RPMI8226 (cell line): ENCODE measurements at regions not wholly inside any gene's neighbourhood (a gene's known extent, or its start where the extent isn't known, plus 50 kb on each side); places are given as distances from the start of the nearest gene placed in this dataset.
"Not testable (repeated sequence)": the region's sequence is repeated elsewhere in the genome, so short reads cannot be mapped to it uniquely, and the experiment has no call there.

Source experiments
- DNase-seq: peaks from one replicate; pipeline ENCODE4 v3.0.0-alpha.2; 2015

GRCh38 chr3:177642804-177643125 lies 445.5 kb upstream of the TBL1XR1 start:
- no peak for DNase-seq

DNA sequence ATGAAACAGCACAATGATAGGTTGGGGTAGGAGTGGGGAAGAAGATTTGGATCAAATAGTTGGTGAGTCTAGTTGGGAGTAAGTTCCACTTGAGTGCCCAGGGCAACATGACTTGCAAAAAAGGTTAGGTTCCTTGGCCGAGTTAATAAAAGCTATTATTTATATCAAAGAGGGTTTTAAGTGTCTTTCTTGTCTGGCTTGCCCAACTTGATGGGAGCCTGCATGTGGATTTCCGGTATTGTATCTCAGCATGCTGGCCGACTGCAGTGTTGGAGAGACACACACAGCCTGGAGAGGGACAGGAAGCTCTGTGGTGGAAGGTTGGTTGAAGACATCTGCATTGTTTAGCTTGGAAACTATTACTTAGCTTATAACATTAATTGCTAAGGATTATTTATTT lies 449.5 kb upstream of the TBL1XR1 start:
- DNase-seq = no peak

DNA sequence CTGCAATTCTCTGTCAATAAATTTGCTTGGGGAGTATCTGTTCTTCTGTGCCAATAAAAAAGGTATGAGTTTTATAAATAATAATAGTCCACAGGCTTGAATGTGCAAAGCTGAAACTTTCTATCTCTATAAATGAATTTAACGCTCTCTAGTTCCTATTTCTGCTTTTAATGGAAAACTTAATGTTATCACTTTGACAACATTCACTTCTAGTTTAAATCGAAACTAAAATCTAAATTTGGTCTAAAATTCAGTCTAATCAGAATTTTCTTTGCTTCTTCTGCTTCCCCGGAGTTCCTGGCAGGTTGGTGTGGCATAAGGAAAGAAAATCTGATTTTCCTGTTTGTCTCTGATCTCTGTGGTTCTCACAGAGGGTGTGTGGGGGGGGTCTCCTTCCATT lies 450.1 kb upstream of the TBL1XR1 start:
- DNase-seq = no peak

GRCh38 chr3:177647876-177648275 lies 450.6 kb upstream of the TBL1XR1 start:
- peak; percentile 79 for DNase-seq

DNA sequence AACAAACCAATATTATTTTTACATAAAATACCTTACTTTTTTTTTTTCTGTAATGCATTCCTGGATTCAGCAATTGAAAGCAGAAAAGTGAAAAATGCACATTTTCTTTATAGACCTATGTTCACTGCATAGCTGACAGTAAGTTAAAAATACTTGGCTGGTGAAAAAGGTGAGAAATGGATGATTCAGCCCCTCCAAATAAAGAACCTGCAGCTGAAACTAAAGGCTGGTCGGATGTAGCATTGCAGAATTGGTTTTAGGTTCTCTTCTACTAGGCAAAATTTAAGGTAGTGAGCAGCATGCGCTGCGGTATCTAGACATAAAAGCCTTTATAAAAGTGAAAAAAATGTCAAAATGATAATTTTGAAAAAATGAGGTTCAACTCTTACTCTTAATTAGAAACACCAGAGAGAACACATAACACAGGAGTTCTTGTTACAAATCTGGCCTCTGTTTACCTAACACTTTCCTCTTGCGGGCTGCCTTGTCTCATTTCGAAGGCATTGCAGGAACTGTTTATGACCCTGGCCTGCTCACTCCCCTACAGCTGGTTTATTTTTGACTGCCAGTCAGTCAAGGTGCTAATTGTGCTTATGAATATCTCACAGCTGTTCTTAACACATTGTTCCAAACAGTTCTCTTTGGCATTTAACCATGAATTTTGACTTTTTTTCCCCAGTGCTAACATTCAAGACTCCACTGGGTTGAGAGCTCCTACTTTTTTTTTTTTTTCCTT lies 455.4 kb upstream of the TBL1XR1 start:
- DNase-seq = peak; percentile 25

GRCh38 chr3:177657243-177657642 lies 460.0 kb upstream of the TBL1XR1 start:
- no peak for DNase-seq

DNA sequence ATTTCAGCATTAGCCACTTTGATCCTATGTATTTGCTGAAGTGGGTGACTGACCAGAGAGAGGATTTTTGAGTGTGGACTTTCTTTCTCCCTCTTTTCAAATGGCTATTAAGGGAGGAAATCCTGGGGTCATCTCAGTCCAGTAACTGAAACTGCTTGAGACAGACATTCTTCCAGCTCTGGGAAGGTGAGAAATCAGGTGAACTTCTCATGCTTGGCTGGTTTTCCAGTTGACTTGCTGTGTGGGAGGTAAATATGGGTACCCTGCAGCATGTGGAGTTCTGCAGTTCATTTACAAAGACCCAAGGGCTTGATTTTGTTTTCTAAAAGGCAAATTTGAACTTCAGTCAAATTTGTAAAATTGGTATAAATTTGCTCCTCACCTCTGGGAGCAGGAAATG lies 461.1 kb upstream of the TBL1XR1 start:
- DNase-seq = no peak

DNA sequence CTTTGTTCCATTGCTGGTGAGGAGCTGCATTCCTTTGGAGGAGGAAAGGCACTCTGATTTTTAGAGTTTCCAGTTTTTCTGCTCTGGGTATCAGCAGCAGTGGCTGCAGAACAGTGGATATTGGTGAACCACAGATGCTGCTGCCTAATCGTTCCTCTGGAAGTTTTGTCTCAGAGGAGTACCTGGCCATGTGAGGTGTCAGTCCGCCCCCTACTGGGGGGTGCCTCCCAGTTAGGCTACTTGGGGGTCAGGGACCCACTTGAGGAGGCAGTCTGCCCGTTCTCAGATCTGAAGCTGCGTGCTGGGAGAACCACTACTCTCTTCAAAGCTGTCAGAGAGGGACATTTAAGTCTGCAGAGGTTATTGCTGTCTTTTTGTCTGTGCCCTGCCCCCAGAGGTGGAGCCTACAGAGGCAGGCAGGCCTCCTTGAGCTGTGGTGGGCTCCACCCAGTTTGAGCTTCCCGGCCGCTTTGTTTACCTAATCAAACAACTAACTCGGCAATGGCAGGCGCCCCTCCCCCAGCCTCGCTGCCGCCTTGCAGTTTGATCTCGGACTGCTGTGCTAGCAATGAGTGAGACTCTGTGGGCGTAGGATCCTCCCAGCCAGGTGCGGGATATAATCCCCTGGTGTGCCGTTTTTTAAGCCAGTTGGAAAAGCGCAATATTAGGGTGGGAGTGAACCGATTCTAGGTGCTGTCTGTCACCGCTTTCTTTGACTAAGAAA lies 467.3 kb upstream of the TBL1XR1 start:
- not testable (repeated sequence) for DNase-seq

- no peak for DNase-seq
These were observed 468.0 kb upstream of the TBL1XR1 start for GRCh38 chr3:177665122-177665808.

- no peak for DNase-seq
These were observed 475.1 kb upstream of the TBL1XR1 start for GRCh38 chr3:177672252-177672911.

DNA sequence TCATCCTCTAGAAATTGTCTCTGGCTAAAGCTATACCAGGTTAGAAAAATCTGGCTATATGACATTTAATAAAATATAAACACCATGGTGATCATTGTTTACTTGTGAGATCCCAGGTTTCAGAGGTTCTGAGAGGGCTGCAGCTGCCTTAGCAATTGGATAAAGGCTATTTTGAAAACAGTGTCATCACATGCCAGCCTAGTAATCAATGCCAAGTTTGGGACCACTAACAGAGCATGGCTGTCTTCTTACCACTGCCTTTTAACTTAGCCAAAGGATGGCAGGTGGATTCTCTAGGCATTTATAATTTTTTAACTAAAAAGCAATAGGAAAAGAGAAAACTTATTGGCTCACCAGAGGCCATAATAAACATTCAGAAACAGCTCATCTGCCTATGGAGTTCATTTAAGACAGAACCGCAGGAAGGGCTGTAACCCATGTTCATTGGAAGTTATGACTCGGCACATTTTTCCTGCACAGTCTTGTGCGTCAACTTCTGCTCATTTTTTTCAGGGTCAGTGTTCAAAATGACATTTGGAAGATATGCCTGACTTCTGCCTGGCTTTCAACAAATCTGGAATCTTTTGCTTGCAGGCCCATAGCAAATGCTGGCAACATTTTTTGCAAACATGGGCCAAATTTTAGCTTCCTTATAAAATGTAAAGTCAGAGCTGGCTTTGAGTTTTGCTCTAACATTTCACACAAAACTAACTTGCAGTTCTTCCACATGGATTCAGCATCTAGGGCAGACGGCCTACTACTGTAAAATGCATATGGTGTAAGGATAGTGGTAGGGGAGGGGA lies 476.0 kb upstream of the TBL1XR1 start:
- DNase-seq = peak; percentile 46

- no peak for DNase-seq
These were observed 476.9 kb upstream of the TBL1XR1 start for GRCh38 chr3:177674186-177674585.

GRCh38 chr3:177676148-177676547 lies 478.9 kb upstream of the TBL1XR1 start:
- DNase-seq = no peak

GRCh38 chr3:177676947-177677587 lies 479.8 kb upstream of the TBL1XR1 start:
- no peak for DNase-seq

GRCh38 chr3:177679568-177680471 lies 482.5 kb upstream of the TBL1XR1 start:
- DNase-seq = no peak

DNA sequence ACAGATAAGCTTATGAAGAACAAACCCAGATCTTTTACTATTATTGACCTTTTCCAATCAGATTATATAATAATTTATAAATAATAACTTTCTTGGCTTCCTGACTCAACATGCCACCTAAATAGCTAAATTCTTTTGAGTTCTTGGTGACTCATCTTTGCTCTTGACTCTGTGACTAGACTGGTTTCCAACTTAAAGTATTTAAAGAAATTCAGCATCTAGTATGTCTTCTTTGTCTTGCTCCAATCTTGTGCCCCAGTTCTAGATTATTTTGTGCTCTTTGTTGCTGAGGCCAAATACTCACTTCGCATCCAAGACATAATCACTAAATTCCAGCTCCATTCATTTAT lies 483.2 kb upstream of the TBL1XR1 start:
- DNase-seq = no peak

DNA sequence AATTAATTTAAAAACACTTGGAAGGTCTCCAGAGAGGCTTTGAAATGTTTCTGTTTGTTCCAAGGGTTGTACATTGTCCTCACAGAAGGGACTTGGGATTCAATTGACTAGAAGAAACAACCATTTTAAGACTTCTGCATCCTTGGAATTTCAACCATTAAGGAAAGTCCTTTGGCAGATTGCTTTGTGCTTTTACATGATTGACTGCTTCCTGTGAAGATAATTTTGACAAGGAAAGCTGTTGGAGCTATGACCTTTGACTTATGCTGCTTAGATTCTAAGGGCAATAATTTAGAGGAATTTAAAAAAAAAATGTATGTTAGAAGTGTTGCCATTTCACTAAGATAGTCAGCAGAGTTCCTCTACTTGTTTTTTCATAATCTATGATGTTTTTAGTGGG lies 483.9 kb upstream of the TBL1XR1 start:
- DNase-seq = no peak

DNA sequence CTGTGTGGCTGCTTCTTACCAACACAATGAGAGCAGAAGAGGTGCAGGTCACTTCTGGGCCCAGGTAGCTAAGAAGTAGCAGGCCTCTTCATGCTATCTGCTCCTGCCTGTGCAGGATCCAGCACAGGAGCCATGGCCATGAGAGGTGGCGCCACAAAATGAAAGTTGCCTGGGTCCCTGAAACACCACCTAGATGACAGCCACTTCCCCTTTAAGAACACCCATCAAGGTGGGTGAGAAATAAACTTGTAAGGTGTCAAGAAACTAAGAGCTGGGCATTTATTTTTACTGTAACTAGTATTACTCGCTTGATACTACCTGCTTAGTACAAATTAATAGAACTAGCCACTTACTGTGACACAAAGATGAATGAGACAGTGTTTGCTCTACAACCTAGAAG lies 484.6 kb upstream of the TBL1XR1 start:
- no peak for DNase-seq

DNA sequence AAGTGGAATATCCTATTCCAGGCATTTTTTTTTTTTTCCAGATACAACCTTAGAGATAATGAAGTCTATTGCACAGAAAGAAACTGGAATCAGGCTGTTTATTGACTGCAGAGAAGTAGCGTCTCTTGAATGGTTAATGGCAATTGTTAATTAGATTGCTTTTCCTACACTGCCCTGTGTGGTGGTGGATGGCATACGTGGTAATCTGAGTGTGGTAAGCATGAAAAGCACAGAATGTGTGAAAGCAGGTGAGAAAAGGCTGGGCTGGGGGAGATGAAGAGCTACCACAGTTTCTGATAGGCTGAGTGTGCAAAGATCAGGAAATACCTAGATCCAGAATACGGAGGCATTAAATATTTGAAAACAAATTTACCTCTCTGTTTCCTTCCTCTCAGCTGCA lies 486.3 kb upstream of the TBL1XR1 start:
- DNase-seq = no peak

DNA sequence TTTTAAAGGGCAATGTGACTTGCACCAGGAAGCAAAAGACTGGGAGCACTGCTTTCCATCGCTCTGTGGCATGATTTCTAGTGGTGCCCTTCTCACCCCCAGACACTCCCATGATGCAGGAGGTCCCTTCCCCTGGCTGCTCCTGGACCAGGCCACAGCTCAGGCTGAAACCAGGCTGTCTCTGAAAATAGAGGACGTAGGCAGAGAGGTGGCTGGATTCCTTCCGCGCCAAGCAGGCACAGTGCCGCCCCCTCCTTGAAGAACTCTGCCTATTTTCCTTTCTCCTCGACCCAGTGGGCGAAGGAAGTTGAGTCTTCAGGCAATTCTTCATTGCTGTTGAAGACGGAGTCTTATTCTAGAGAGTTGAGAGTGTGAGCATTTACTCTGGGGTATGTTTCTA lies 489.4 kb upstream of the TBL1XR1 start:
- DNase-seq = no peak

DNA sequence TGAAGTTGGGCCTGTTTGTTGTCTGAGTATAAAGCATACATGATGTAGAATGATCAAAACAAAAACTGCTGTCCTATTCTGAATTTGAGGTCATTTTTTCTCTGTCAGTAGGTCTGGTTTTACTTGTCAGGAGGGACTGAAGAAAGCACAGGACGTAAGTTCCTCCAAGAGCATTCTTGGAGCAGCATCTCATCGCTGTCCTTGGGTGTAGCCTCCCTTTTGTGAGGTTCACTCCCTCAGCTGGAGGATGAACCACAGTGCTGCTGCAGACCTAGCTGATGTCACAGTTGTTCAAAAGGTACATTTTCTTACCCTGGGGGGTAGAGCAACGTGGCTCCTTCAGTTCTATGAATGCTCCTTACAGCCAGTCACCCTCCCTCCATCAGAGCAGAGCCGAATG lies 490.0 kb upstream of the TBL1XR1 start:
- DNase-seq = no peak
